ENCODE measurements at regions not wholly inside any gene's neighbourhood (a gene's known extent, or its start where the extent isn't known, plus 50 kb on each side); places are given as distances from the start of the nearest gene placed in this dataset.

DNA sequence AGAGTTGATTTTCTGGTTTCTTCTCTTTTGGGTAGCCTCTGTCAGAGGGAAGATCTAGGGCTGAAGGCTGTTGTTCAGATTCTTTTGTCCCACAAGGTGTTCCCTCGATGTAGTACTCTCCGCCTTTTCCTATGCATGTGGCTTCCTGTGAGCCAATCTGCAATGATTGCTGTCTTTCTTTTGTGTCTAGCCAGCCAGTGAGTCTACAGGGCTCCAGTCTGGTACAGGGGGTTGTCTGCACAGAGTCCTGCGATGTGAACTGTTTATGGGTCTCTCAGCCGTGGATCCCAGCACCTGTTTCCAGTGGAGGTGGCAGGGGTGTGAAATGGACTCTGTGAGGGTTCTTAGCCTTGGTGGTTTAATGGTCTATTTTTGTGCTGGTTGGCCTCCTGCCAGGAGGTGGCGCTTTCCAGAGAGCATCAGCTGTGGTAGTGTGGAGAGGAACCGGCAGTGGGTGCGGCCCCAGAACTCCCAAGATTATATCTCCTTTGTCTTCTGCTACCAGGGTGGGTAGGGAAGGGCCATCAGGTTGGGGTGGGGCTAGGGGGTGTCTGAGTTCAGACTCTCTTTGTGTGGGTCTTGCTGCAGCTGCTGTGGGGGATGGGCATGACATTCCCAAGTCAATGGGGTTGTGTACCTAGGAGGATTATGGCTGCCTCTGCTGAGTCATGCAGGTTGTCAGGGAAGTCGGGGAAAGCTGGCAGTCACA is 81.3 kb upstream of the C21orf91 start:
- H3K4me3 Mint-ChIP-seq (ENCODE audit: unreplicated experiment), result no peak overlapping the region
- DNase-seq, result no peak
- H3K4me1 Mint-ChIP-seq (ENCODE audit: low read depth, unreplicated experiment), result no peaks in the 10 kb centered on the region
- no peaks in the 10 kb centered on the region for H3K27me3 Mint-ChIP-seq (ENCODE audit: unreplicated experiment)
- H3K27ac Mint-ChIP-seq (ENCODE audit: unreplicated experiment), result no peak overlapping the region
- TF ChIP-seq, protein P1, sequence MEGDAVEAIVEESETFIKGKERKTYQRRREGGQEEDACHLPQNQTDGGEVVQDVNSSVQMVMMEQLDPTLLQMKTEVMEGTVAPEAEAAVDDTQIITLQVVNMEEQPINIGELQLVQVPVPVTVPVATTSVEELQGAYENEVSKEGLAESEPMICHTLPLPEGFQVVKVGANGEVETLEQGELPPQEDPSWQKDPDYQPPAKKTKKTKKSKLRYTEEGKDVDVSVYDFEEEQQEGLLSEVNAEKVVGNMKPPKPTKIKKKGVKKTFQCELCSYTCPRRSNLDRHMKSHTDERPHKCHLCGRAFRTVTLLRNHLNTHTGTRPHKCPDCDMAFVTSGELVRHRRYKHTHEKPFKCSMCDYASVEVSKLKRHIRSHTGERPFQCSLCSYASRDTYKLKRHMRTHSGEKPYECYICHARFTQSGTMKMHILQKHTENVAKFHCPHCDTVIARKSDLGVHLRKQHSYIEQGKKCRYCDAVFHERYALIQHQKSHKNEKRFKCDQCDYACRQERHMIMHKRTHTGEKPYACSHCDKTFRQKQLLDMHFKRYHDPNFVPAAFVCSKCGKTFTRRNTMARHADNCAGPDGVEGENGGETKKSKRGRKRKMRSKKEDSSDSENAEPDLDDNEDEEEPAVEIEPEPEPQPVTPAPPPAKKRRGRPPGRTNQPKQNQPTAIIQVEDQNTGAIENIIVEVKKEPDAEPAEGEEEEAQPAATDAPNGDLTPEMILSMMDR (IDR thresholded peaks at IDR 0.05; ENCODE audit: partially characterized antibody, unreplicated experiment), result no peak
- peaks cover 4% of the 10 kb centered on the region for H3K9me3 Mint-ChIP-seq (ENCODE audit: unreplicated experiment)
- peaks cover 5% of the 10 kb centered on the region for H3K36me3 Mint-ChIP-seq (ENCODE audit: unreplicated experiment)

DNA sequence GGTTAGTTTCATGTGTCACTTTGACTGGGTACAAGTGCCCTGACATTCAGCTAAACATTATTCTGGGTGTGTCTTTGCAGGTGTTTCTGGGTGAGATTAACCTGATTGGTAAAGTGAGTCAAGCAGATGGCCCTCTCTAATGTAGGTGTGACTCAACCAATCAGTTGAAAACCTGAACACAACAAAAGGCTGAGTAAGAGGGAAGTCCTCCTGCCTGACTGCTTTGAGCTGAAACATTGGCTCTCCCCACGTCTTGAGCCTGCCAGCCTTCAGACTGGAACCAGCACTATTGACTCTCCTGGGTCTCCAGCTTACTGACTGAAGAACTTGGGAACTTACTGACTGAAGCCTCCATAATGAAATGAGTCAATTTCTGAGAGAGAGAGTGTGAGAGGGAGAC is 70.0 kb upstream of the C21orf91 start:
- no peak for DNase-seq
- TF ChIP-seq, protein P1 (IDR thresholded peaks at IDR 0.05; ENCODE audit: partially characterized antibody, unreplicated experiment), result no peak
- Mint-ChIP-seq H3K4me1 (ENCODE audit: low read depth, unreplicated experiment) (no peaks in the 10 kb centered on the region), H3K27ac (ENCODE audit: unreplicated experiment) (no peak overlapping the region), H3K36me3 (ENCODE audit: unreplicated experiment) (no peaks in the 10 kb centered on the region), H3K4me3 (ENCODE audit: unreplicated experiment) (no peak overlapping the region), H3K9me3 (ENCODE audit: unreplicated experiment) (no peaks in the 10 kb centered on the region), H3K27me3 (ENCODE audit: unreplicated experiment) (no peaks in the 10 kb centered on the region)

DNA sequence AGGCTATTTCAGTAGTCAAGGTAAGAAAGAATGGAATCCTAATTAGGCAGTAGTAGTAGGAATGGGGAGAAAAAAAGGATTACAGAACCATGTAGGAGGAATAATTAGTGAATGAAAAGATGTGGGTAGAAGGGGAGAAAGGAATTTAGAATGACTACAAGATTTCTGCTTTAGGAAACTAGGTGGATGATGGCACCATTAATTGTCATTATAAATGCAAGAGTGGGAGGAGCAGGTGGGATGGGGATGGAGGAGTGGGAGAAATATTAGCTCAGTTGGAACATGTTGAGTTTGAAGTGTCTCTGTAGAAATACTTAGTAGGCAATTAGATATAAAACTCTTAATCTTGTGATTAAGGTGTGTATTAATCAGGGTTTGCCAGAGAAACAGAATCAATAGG is 50.0 kb upstream of the C21orf91 start:
- DNase-seq, result no peak
- Mint-ChIP-seq H3K27me3 (ENCODE audit: unreplicated experiment) (peaks cover 1% of the 10 kb centered on the region), H3K4me1 (ENCODE audit: low read depth, unreplicated experiment) (no peaks in the 10 kb centered on the region), H3K27ac (ENCODE audit: unreplicated experiment) (no peak overlapping the region), H3K36me3 (ENCODE audit: unreplicated experiment) (no peaks in the 10 kb centered on the region), H3K4me3 (ENCODE audit: unreplicated experiment) (no peak overlapping the region), H3K9me3 (ENCODE audit: unreplicated experiment) (no peaks in the 10 kb centered on the region)
- TF ChIP-seq, protein P1 (IDR thresholded peaks at IDR 0.05; ENCODE audit: partially characterized antibody, unreplicated experiment), result no peak
